ENCODE measurements at regions not wholly inside any gene's neighbourhood (a gene's known extent, or its start where the extent isn't known, plus 50 kb on each side); places are given as distances from the start of the nearest gene placed in this dataset.

DNA sequence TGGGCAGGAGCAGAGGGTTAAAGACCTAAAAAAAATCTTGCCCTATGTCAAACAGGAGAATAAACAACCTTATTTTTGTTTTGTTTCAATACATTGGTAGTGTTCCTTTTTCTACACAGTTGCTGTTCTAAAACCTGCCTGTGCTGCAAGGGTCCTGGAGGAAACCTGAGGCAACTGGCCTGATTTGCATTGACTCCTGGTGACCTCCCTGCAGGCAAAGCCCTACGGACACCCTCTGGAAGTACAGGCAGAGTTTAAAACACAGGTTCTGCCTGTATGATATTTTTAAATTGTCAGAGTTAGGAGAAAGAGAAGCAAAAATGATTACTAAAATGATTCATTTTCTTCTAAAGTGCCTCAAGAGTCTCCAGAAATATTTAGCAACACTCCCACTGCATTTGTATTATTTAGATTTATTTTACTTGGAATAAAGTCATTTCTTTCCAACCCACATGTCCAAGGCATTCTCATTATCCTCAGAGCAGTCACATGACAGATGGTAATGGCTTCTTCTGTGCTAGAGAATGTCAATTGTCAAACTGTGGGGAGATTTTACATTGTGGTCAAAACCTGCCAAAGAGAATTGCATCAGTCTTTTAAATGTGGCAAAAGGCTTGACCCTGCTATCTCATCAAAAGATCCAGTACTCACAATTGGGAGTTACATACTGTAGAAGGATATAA lies 559.6 kb downstream of the CETN3 start:
- Histone ChIP-seq H3K4me3 (ENCODE audit: insufficient read depth, low read length, poor library complexity, severe bottlenecking) (no peak overlapping the region), H3K9me3 (ENCODE audit: insufficient read depth, low read length) (no peaks in the 10 kb centered on the region), H3K27ac (ENCODE audit: low read depth, low read length) (no peak overlapping the region), H3F3A (ENCODE audit: insufficient read depth) (no peaks in the 10 kb centered on the region), H3K36me3 (ENCODE audit: low read length) (no peaks in the 10 kb centered on the region), H3K79me2 (ENCODE audit: insufficient read depth, low read length) (no peaks in the 10 kb centered on the region), H3K9me2 (replicated peaks; ENCODE audit: insufficient read depth, low read length) (no peaks in the 10 kb centered on the region), H4K20me1 (ENCODE audit: low read depth, low read length) (no peaks in the 10 kb centered on the region), H2AFZ (ENCODE audit: low read depth, low read length, severe bottlenecking) (no peak overlapping the region), H3K4me2 (ENCODE audit: low read depth, low read length, poor library complexity, severe bottlenecking) (no peak overlapping the region), H3K27me3 (ENCODE audit: low read length) (no peaks in the 10 kb centered on the region), H3K9ac (ENCODE audit: low read length) (no peak overlapping the region)
- TF ChIP-seq, protein P1, sequence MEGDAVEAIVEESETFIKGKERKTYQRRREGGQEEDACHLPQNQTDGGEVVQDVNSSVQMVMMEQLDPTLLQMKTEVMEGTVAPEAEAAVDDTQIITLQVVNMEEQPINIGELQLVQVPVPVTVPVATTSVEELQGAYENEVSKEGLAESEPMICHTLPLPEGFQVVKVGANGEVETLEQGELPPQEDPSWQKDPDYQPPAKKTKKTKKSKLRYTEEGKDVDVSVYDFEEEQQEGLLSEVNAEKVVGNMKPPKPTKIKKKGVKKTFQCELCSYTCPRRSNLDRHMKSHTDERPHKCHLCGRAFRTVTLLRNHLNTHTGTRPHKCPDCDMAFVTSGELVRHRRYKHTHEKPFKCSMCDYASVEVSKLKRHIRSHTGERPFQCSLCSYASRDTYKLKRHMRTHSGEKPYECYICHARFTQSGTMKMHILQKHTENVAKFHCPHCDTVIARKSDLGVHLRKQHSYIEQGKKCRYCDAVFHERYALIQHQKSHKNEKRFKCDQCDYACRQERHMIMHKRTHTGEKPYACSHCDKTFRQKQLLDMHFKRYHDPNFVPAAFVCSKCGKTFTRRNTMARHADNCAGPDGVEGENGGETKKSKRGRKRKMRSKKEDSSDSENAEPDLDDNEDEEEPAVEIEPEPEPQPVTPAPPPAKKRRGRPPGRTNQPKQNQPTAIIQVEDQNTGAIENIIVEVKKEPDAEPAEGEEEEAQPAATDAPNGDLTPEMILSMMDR (IDR thresholded peaks at IDR 0.05; ENCODE audit: insufficient read depth, low read length, poor library complexity, severe bottlenecking) = no peak
- no peak for TF ChIP-seq EZH2phosphoT487 (conservative IDR thresholded peaks at IDR 0.05; ENCODE audit: low read length)

DNA sequence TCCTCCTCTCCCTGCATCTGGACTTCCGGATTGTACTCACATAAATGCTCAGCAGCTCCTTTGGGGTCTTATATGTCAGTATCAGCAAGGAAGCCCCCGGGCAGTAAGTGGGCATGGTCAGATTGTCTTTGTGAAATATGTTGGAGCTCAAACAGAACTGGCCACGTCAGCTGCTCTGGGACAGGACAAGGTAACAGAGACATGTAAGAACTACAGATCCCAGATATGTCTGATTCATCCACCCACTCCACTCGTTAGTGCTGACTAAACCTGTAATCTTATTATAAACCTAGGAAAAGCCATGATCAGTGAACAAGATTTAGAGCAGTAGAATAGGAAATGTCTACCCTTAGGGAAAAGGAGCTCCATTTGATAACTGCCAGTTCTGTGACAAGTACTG lies 561.8 kb downstream of the CETN3 start:
- Histone ChIP-seq H3K9me3 (ENCODE audit: insufficient read depth, low read length) (no peaks in the 10 kb centered on the region), H3K27ac (ENCODE audit: low read depth, low read length) (no peak overlapping the region), H3K4me3 (ENCODE audit: insufficient read depth, low read length, poor library complexity, severe bottlenecking) (no peak overlapping the region), H3K4me2 (ENCODE audit: low read depth, low read length, poor library complexity, severe bottlenecking) (no peak overlapping the region), H2AFZ (ENCODE audit: low read depth, low read length, severe bottlenecking) (no peak overlapping the region), H3K9me2 (replicated peaks; ENCODE audit: insufficient read depth, low read length) (no peaks in the 10 kb centered on the region), H3F3A (ENCODE audit: insufficient read depth) (no peaks in the 10 kb centered on the region), H3K79me2 (ENCODE audit: insufficient read depth, low read length) (no peaks in the 10 kb centered on the region), H3K9ac (ENCODE audit: low read length) (no peak overlapping the region), H4K20me1 (ENCODE audit: low read depth, low read length) (no peaks in the 10 kb centered on the region), H3K36me3 (ENCODE audit: low read length) (no peaks in the 10 kb centered on the region), H3K27me3 (ENCODE audit: low read length) (no peaks in the 10 kb centered on the region)
- TF ChIP-seq EZH2phosphoT487 (conservative IDR thresholded peaks at IDR 0.05; ENCODE audit: low read length) = no peak
- TF ChIP-seq, protein P1 (IDR thresholded peaks at IDR 0.05; ENCODE audit: insufficient read depth, low read length, poor library complexity, severe bottlenecking) = no peak

DNA sequence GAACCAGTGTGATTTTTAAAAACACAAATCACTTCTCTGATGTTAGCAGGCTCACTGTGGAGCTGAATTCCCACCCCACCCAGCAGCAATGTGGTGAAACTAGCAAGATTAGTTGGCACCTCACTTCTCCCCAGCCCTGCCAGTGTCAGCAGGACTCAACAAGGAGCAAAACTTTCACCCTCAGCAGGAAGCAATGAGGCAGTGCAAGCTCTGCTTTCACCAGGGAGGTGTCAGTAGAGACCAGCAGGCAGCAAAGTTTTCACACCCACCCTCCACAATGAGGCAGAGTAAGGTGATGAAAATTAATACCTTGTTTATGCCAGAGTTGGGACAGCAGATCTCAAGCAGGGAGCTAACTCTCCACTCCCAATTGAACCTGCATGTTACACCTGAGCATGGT lies 565.0 kb downstream of the CETN3 start:
- H3K79me2 ChIP-seq (ENCODE audit: insufficient read depth, low read length) = no peaks in the 10 kb centered on the region
- H3K4me3 ChIP-seq (ENCODE audit: insufficient read depth, low read length, poor library complexity, severe bottlenecking) = no peak overlapping the region
- H3K27ac ChIP-seq (ENCODE audit: low read depth, low read length) = no peak overlapping the region
- H3K9ac ChIP-seq (ENCODE audit: low read length) = no peak overlapping the region
- H3K36me3 ChIP-seq (ENCODE audit: low read length) = no peaks in the 10 kb centered on the region
- H3K27me3 ChIP-seq (ENCODE audit: low read length) = no peaks in the 10 kb centered on the region
- H3F3A ChIP-seq (ENCODE audit: insufficient read depth) = no peaks in the 10 kb centered on the region
- no peak for TF ChIP-seq EZH2phosphoT487 (conservative IDR thresholded peaks at IDR 0.05; ENCODE audit: low read length)
- TF ChIP-seq, protein P1 (IDR thresholded peaks at IDR 0.05; ENCODE audit: insufficient read depth, low read length, poor library complexity, severe bottlenecking) = no peak
- H3K4me2 ChIP-seq (ENCODE audit: low read depth, low read length, poor library complexity, severe bottlenecking) = no peak overlapping the region
- H3K9me2 ChIP-seq (replicated peaks; ENCODE audit: insufficient read depth, low read length) = no peaks in the 10 kb centered on the region
- H3K9me3 ChIP-seq (ENCODE audit: insufficient read depth, low read length) = no peaks in the 10 kb centered on the region
- H2AFZ ChIP-seq (ENCODE audit: low read depth, low read length, severe bottlenecking) = no peak overlapping the region
- no peaks in the 10 kb centered on the region for H4K20me1 ChIP-seq (ENCODE audit: low read depth, low read length)

Measured in SU-DHL-6 (cell line).